ENCODE measurements at regions not wholly inside any gene's neighbourhood (a gene's known extent, or its start where the extent isn't known, plus 50 kb on each side); places are given as distances from the start of the nearest gene placed in this dataset.

- no peaks in the 10 kb centered on the region for H3K36me3 ChIP-seq (replicated peaks in 1 of 2; ENCODE audit: control extremely low read depth in 1 of 2, control insufficient read depth in 1 of 2, extremely low read depth in 1 of 2, insufficient read depth in 2 of 2, low read length in 1 of 2)
Observed at GRCh38 chr7:25314731-25315267, 86.5 kb upstream of the NPVF start.

GRCh38 chr7:25316366-25316765 lies 88.1 kb upstream of the NPVF start:
- Mint-ChIP-seq H3K9me3 (ENCODE audit: insufficient read depth) (no peaks in the 10 kb centered on the region), H3K4me1 (no peaks in the 10 kb centered on the region), H3K27me3 (peaks cover 19% of the 10 kb centered on the region), H3K4me3 (no peak overlapping the region), H3K27ac (no peak overlapping the region)
- DNase-seq: no peak
- Histone ChIP-seq H3K27ac (ENCODE audit: low read length in 2 of 2) (no peak overlapping the region), H2AFZ (ENCODE audit: insufficient read depth, low read depth, low read length, poor library complexity, severe bottlenecking) (no peak overlapping the region), H3K9me3 (ENCODE audit: control extremely low read depth in 1 of 3, control insufficient read depth in 2 of 3, insufficient read depth in 1 of 3, low read length in 2 of 3) (no peaks in the 10 kb centered on the region), H3K9ac (ENCODE audit: low read length) (no peak overlapping the region), H3K4me3 (ENCODE audit: control extremely low read depth in 1 of 5, extremely low read depth in 1 of 5, insufficient read depth in 1 of 5, low read depth in 2 of 5, low read length in 4 of 5) (no peak overlapping the region), H3K27me3 (replicated peaks in 1 of 4; ENCODE audit: control extremely low read depth in 1 of 4, control insufficient read depth in 3 of 4, insufficient read depth in 4 of 4, low read length in 3 of 4) (peaks cover 0 to 4% (median 2%) of the 10 kb centered on the region in 4 experiments), H4K20me1 (ENCODE audit: control insufficient read depth, insufficient read depth, low read length, poor library complexity, severe bottlenecking) (no peaks in the 10 kb centered on the region), H3K36me3 (replicated peaks in 1 of 2; ENCODE audit: control extremely low read depth in 1 of 2, control insufficient read depth in 1 of 2, extremely low read depth in 1 of 2, insufficient read depth in 2 of 2, low read length in 1 of 2) (no peaks in the 10 kb centered on the region), H3K4me2 (replicated peaks; ENCODE audit: low read depth, low read length, poor library complexity, severe bottlenecking) (no peak overlapping the region), H3K79me2 (ENCODE audit: control insufficient read depth, insufficient read depth, low read length) (no peaks in the 10 kb centered on the region), H3K4me1 (ENCODE audit: control insufficient read depth in 2 of 2, insufficient read depth in 2 of 2, low read length in 2 of 2) (no peaks in the 10 kb centered on the region)
- no peak for ATAC-seq (ENCODE audit: low read depth)
- ChIA-PET POLR2A (no interaction called here), CTCF (no interaction called here)
- TF ChIP-seq, protein P1, sequence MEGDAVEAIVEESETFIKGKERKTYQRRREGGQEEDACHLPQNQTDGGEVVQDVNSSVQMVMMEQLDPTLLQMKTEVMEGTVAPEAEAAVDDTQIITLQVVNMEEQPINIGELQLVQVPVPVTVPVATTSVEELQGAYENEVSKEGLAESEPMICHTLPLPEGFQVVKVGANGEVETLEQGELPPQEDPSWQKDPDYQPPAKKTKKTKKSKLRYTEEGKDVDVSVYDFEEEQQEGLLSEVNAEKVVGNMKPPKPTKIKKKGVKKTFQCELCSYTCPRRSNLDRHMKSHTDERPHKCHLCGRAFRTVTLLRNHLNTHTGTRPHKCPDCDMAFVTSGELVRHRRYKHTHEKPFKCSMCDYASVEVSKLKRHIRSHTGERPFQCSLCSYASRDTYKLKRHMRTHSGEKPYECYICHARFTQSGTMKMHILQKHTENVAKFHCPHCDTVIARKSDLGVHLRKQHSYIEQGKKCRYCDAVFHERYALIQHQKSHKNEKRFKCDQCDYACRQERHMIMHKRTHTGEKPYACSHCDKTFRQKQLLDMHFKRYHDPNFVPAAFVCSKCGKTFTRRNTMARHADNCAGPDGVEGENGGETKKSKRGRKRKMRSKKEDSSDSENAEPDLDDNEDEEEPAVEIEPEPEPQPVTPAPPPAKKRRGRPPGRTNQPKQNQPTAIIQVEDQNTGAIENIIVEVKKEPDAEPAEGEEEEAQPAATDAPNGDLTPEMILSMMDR (IDR thresholded peaks at IDR 0.05): no peak
- TF ChIP-seq EZH2 (IDR thresholded peaks at IDR 0.05; ENCODE audit: borderline replicate concordance, insufficient read depth, low read depth, low read length, poor library complexity, severe bottlenecking): no peak
- 100% methylated on average over 1 of the region's 2 CpGs for WGBS (ENCODE audit: insufficient coverage)
- intact Hi-C loops (cut with micrococcal nuclease): no loop called here

More at GRCh38 chr7:25314731-25315267, 86.5 kb upstream of the NPVF start:
- Histone ChIP-seq H3K9ac (ENCODE audit: low read length) (no peak overlapping the region), H2AFZ (ENCODE audit: insufficient read depth, low read depth, low read length, poor library complexity, severe bottlenecking) (no peak overlapping the region), H3K4me2 (replicated peaks; ENCODE audit: low read depth, low read length, poor library complexity, severe bottlenecking) (no peak overlapping the region), H3K79me2 (ENCODE audit: control insufficient read depth, insufficient read depth, low read length) (no peaks in the 10 kb centered on the region), H4K20me1 (ENCODE audit: control insufficient read depth, insufficient read depth, low read length, poor library complexity, severe bottlenecking) (no peaks in the 10 kb centered on the region), H3K27ac (ENCODE audit: low read length in 2 of 2) (no peak overlapping the region), H3K27me3 (replicated peaks in 1 of 4; ENCODE audit: control extremely low read depth in 1 of 4, control insufficient read depth in 3 of 4, insufficient read depth in 4 of 4, low read length in 3 of 4) (peaks cover 0 to 4% (median 0%) of the 10 kb centered on the region in 4 experiments), H3K4me3 (ENCODE audit: control extremely low read depth in 1 of 5, extremely low read depth in 1 of 5, insufficient read depth in 1 of 5, low read depth in 2 of 5, low read length in 4 of 5) (no peak overlapping the region), H3K4me1 (ENCODE audit: control insufficient read depth in 2 of 2, insufficient read depth in 2 of 2, low read length in 2 of 2) (no peaks in the 10 kb centered on the region), H3K9me3 (ENCODE audit: control extremely low read depth in 1 of 3, control insufficient read depth in 2 of 3, insufficient read depth in 1 of 3, low read length in 2 of 3) (no peaks in the 10 kb centered on the region)
- DNase-seq (no peak), ATAC-seq (ENCODE audit: low read depth) (no peak)
- intact Hi-C loops (cut with micrococcal nuclease): no loop called here
- TF ChIP-seq, protein P1 (IDR thresholded peaks at IDR 0.05): no peak
- TF ChIP-seq EZH2 (IDR thresholded peaks at IDR 0.05; ENCODE audit: borderline replicate concordance, insufficient read depth, low read depth, low read length, poor library complexity, severe bottlenecking): no peak
- Mint-ChIP-seq H3K4me3 (no peak overlapping the region), H3K27ac (no peak overlapping the region), H3K4me1 (no peaks in the 10 kb centered on the region), H3K27me3 (peaks cover 15% of the 10 kb centered on the region), H3K9me3 (ENCODE audit: insufficient read depth) (no peaks in the 10 kb centered on the region)
- WGBS (ENCODE audit: insufficient coverage): 93% methylated on average over 3 of the region's 10 CpGs
- ChIA-PET POLR2A (no interaction called here), CTCF (interaction anchor here (0.7 kb wide), 1 partner anchor 528 kb away, joined by 3 read pairs; no protein-coding TSS in a partner anchor)
